Sciatic nerve (tissue), 2 donors: ENCODE measurements at regions not wholly inside any gene's neighbourhood (a gene's known extent, or its start where the extent isn't known, plus 50 kb on each side); places are given as distances from the start of the nearest gene placed in this dataset.
"Not testable (repeated sequence)": the region's sequence is repeated elsewhere in the genome, so short reads cannot be mapped to it uniquely, and the experiment has no call there.

ENCODE experiments used
- ATAC-seq: fragments of 200-7000 bp; cut with Tn5 transposase; one replicate; pipeline ENCODE4 v1.9.1; 2020; ENCODE audit warnings: mild to moderate bottlenecking, moderate library complexity
- DNase-seq: peaks from one replicate; pipeline ENCODE4 v3.0.0-alpha.2; 2020; ENCODE audit warnings: low spot score
- intact Hi-C: fragments of 100-400 bp; cut with DNase I; formaldehyde crosslinking; loops from one replicate; pipeline ENCODE4 v1.14.2; 2022
- donor health status: DM: no; HTN: no; CAD: no.
- donor health status: DM: no; HTN: no; CAD: no.

- intact Hi-C loops, result no loop called here
- ATAC-seq (no peak), DNase-seq (no peak)
Observed at GRCh38 chr13:75978818-75979217, 342.7 kb downstream of the LMO7 start.

- DNase-seq (no peak), ATAC-seq (no peak)
- intact Hi-C loops, result no loop called here
Observed at GRCh38 chr13:75968103-75968838, 332.1 kb downstream of the LMO7 start.

- intact Hi-C loops, result no loop called here
- ATAC-seq, result no peak
- no peak for DNase-seq
Observed at GRCh38 chr13:75963302-75963701, 327.2 kb downstream of the LMO7 start.

GRCh38 chr13:75961911-75962310, 325.8 kb downstream of the LMO7 start:
- DNase-seq (no peak), ATAC-seq (no peak)
- intact Hi-C loops, result no loop called here

GRCh38 chr13:75960538-75960994, 324.4 kb downstream of the LMO7 start:
- ATAC-seq, result no peak
- intact Hi-C loops, result no loop called here
- no peak for DNase-seq

- intact Hi-C loops, result no loop called here
- no peak for DNase-seq
- no peak for ATAC-seq
Observed at GRCh38 chr13:75959861-75960481, 323.8 kb downstream of the LMO7 start.

GRCh38 chr13:75953589-75953988, 317.5 kb downstream of the LMO7 start:
- intact Hi-C loops, ATAC-seq: not testable (repeated sequence)

GRCh38 chr13:75947448-75947847, 311.3 kb downstream of the LMO7 start:
- DNase-seq (no peak), ATAC-seq (no peak)
- intact Hi-C loops, result no loop called here

More at GRCh38 chr13:75953589-75953988, 317.5 kb downstream of the LMO7 start:
- DNase-seq, result not testable (repeated sequence)

- ATAC-seq, result no peak
- DNase-seq, result no peak
- intact Hi-C loops, result no loop called here
Observed at GRCh38 chr13:75946536-75947284, 310.6 kb downstream of the LMO7 start.

GRCh38 chr13:75945841-75946482, 309.8 kb downstream of the LMO7 start:
- DNase-seq (no peak), ATAC-seq (no peak)
- intact Hi-C loops, result no loop called here

- DNase-seq (no peak), ATAC-seq (no peak)
- intact Hi-C loops, result no loop called here
Observed at GRCh38 chr13:75938811-75939560, 302.9 kb downstream of the LMO7 start.

GRCh38 chr13:75936791-75937190, 300.7 kb downstream of the LMO7 start:
- no peak for DNase-seq
- intact Hi-C loops, result no loop called here
- no peak for ATAC-seq

GRCh38 chr13:75935805-75936204, 299.7 kb downstream of the LMO7 start:
- ATAC-seq (no peak), DNase-seq (no peak)
- intact Hi-C loops, result no loop called here

- intact Hi-C loops, result no loop called here
- ATAC-seq, result no peak
- no peak for DNase-seq
Observed at GRCh38 chr13:75934889-75935288, 298.8 kb downstream of the LMO7 start.

- intact Hi-C loops, result no loop called here
Observed at GRCh38 chr13:75932636-75933035, 296.5 kb downstream of the LMO7 start.

GRCh38 chr13:75931116-75931515, 295.0 kb downstream of the LMO7 start:
- ATAC-seq (no peak), DNase-seq (no peak)
- intact Hi-C loops, result no loop called here

More at GRCh38 chr13:75932636-75933035, 296.5 kb downstream of the LMO7 start:
- no peak for DNase-seq
- no peak for ATAC-seq

- ATAC-seq, result no peak
- no peak for DNase-seq
- intact Hi-C loops, result no loop called here
Observed at GRCh38 chr13:75929076-75929475, 292.9 kb downstream of the LMO7 start.

- ATAC-seq (no peak), DNase-seq (no peak)
- intact Hi-C loops, result no loop called here
Observed at GRCh38 chr13:75927183-75927669, 291.1 kb downstream of the LMO7 start.

- DNase-seq (no peak), ATAC-seq (no peak)
- intact Hi-C loops, result no loop called here
Observed at GRCh38 chr13:75920536-75920935, 284.4 kb downstream of the LMO7 start.
